AG20443 (cell line): ENCODE measurements at regions not wholly inside any gene's neighbourhood (a gene's known extent, or its start where the extent isn't known, plus 50 kb on each side); places are given as distances from the start of the nearest gene placed in this dataset.

ENCODE experiments used
- DNase-seq: peaks from one replicate; pipeline ENCODE4 v3.0.0; 2012; ENCODE audit warnings: low spot score, mixed read lengths

DNA sequence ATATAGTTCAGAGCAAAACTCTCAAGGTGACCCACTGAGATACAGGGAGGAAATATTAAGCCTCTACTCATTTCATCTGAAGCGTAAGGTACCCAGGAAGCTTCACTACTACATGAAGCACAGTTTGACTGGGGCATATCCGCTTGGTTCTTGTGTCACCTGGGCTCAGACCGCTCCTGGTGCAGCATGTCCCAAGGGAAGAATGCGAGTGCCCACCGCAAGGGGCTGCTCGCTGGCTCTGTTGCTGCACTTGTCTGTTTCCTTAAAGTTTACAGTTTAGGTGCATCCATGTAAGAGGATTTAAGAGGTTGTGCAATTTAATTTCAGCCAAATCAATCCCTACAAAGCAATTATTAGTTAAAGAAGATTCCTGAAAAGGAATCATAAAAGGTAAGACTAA is 507.8 kb downstream of the FBXO15 start:
- no peak for DNase-seq

DNA sequence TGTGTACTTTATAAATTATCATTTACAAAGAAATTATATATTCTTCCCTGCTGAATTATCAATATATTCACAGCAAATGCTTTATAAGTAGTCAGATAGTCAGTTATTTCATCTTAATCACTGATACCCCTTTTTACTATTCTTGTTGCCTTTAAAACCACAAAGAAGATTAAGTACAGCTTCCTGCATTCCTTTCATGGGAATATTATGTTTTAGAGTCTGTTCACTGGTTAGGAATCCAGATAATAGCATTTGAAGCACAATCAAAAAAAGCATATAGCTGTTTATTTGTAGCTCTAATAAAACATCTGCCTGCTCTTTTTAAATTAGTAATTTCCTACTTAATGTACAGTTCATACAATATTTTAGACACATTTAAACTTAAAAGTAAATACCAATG is 508.9 kb downstream of the FBXO15 start:
- no peak for DNase-seq

DNA sequence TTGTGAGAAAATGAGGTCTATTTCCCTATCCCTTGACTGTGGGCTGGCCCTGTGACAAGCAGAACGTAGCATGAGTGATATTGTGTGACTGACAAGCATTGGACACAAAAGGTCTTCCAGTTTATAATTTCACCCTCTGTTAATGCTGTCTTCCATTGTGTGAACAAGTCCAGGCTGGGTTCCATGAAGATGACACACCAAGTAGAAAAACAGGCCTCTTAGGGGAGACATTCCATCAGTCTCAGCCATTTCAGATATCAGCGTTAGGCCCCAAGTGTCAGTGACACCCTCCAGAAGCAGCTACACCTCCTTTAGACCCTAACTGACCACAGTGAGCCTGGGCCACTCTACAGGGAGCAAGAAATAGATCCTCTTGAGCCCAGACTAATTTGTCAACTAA is 511.3 kb downstream of the FBXO15 start:
- DNase-seq, result no peak

DNA sequence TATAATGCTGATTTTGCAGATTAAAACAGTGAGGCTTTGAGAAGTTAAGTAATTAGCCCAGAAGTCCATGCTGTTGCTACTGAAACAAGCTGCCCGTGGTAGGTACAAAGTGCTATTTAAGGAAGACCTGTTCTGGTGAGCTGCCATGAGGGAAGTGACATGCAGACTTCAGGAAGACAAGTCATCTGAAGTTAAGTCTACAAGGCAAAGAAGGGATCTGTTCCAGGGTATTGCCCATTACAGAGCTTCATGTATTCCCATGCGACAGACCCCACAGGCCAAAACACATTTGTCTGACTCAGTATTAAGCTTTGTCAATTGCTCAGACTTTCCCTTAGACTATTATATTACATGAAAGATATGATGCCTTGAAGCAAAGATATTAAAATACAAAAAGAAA is 520.8 kb downstream of the FBXO15 start:
- no peak for DNase-seq

DNA sequence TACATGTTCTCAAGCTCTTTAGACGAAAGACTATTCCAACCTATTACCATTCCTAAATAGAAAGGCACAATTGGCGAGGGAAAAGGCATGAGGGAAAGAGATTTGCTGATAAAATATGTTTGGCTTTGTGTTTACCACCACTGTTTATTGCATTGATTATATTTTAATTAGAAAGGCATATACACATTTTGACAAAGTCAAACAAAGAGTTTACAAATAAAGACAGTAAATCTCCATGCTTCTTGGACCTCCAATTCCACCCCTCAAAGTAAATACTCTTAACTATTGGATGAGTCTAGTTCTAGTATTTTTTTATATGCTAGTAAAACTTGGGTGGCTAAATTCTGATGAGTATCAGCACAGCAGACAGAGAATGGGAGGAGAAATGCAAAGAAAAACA is 521.4 kb downstream of the FBXO15 start:
- DNase-seq, result no peak

DNA sequence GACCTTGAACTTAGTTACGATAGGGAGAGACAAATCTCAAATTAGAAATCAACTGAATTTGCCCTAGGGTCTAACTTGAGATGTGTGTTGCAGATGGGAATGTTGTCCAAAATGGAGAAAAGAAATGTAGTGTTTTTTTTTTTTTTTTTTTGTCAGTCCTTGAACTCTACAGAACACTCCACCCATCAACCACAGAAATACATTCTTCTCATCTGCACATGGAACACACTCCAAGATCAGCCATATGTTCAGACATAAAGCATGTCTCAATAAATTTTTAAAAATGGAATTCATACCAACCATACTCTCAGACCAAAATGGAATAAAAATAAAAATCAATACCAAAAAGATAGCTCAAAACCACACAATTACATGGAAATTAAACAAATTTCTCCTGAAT is 526.5 kb downstream of the FBXO15 start:
- no peak for DNase-seq

DNA sequence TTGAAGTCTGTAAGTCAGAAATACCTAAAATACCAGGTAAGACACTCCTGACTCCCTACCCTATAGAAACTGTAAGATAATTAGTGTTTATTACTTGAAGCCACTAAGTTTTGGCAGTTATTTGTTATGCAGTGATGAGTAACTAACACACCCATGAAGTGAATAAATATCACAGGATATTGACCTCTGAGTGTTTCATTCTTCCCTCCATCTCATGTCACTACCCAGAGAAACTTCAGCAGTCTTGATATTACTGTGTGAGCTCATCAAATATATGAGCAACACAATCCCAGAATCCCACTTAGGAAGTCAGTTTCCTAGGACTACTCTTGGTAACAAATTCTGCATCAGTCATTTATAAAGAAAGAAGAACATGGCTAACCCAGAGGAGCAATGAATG is 529.7 kb downstream of the FBXO15 start:
- no peak for DNase-seq

DNA sequence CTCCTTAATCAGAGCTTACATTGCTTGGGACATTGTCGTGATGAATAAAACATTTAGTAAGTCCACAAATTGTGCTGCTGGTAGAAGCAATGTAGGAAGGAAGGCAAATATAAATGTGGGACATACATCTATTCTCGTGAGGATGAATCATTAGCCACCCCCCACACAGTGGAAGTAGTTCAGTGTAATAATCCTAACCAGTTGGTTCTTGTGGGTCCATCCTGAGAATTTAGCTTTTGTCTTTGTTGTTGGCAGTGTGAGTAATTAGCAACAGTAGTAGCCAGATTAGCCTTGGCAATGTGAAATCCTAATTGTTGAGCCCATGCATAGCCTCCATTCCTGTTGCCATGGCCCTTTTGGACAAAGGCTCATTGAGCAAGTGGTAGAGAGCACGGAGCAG is 532.1 kb downstream of the FBXO15 start:
- no peak for DNase-seq

DNA sequence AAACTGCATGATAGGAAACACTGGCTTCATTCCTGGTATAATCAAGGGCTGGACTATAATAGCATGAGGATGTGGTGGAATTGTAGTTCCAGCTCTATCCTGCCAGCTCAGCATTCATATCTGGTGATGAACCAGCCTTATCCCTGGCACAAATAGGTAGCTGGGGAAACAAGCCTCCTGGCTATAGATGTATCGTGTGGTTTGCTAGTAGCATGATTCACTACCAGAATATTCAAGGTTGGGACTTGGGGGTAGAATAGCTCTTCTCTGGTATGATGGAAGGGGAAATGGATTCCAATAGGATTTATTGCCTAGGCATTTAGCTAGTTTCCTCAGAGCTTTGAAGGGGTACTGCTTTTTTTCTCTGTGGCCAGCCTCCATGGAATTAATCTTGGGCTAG is 532.8 kb downstream of the FBXO15 start:
- DNase-seq, result peak; percentile 14

DNA sequence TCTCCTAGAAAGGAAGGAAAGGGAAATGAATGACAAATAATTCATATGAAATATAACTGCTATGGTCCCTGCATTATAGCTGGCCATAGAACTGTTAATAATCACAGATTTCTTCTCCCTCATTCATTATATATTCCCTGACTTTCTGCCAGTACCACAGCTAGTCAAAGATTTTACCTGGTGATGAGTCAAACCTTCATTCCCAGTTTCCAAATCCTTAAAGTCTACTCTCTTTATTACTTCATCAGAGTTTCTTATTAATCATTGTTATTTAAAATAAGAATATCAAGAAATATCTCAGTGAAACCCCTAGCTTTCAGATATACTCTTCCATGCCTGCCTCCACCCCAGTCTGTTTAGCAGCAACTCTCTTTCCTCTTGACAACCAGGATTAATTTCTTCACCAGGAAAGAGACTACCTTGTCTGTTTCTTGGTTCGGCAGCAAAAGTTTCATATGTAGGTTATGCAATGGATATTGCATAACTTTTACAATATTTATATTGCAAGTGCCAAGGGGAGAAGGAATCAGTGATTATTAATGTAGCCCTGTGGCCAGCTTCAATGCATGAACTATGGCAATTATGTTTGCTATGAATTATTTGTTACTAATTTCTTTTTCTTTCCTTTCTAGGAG is 533.8 kb downstream of the FBXO15 start:
- DNase-seq, result no peak

DNA sequence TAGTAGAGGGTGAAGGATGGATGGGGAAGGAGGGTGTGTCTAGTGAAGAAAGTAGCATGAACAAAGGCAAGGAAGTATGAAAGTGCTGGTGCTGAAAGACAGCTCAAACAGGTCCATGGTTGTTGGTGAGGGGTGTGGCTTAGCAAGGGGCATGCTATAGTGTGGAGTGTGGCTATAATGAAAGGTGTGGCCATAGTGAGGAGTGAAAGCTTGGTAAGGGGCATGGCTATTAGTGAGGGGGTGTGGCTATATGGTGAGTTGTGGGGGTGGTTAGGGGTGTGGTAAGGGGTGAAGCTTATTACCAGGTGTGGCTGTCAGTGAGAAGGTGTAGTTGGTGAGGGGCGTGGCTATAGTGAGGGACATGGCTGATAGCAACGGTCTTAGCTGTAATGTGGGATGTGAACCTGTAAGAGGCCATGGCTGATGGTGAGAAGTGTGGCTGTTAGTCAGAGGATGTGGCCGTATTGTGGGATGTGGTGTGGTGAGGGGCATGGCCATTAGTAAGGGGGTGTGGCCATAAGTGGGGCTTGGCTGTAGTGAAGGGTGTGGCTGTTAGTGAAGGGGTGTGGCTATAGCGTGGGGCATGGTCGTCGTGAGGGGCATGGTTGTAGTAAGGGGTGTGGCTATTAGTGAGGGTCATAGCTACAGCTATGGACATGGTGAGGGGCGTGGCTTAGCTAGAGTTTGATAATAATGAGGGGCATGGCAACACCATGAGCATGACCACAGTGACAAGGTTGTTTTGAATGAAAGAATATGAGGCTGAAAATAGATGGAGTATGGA is 549.6 kb downstream of the FBXO15 start:
- DNase-seq, result no peak

DNA sequence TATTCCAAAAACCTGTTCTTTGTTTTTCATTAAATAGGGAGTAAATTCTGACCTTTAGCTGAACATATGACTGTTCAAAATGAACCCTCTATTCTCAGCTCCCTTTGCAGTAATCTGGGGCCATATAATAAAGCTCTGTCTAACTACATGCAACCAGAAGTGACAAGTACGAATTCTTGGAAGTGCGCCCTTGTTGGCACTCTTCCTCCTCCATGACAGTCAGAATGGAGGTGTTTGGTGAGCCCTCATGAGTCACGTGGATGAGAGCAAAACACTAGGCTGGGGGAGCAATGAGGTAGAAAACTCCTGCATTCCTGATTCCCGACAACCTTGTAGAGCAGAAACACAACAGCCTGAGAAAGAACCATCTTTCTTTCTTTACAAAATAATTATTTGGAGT is 552.9 kb downstream of the FBXO15 start:
- no peak for DNase-seq

DNA sequence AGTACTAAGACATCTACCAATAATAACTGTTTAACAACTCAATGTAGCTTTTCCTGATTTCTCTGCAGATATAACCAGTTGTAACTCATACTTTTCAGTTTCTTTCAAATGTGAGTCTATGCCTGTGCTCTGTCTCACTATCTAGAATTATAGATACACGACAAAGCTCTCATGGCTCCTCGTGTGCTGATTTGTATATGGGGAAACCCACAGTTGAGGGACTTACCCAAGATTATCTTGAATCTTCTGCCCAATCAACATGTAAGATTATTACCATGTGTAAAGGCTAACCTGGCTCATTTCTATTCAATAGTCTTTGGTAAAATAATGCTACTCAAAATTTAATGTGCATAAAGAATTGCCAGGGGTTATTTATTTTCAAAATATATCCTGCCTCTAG is 554.4 kb downstream of the FBXO15 start:
- no peak for DNase-seq

DNA sequence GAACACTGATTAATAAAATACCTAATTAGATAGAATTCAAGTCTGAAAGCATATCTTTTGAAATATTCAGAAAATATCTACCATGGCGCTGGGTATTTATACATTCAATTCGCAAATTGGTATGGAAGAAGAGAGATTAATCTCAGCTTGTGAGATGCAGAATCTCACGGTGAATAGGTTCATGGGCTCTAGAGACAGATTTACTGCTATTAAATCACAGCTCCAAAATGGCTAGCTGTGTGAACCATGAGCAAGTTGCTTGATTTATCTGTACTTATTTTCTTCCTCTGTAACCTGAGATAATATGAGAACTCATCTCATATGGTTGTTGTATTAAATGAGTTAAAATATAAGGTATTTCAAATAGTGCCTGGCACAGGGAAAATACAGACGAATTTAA is 556.7 kb downstream of the FBXO15 start:
- DNase-seq, result no peak

DNA sequence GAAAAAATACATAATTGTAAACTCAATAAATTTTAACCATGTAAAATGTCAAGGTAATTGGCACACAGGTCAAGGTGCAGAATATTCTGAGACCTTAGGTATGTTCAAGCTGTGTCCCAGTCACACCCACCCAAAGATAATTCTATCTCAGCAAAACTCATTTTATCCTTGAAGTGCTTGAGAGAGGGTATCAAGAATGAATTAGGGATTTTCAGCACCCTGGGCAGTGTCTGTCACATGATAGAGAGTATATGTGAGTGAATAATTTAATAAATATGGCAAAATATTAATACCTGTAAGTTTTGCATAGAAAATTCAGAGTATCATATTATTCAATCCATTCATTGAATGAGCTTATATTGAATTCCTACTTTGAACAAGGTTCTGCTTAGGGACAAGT is 567.9 kb downstream of the FBXO15 start:
- no peak for DNase-seq

DNA sequence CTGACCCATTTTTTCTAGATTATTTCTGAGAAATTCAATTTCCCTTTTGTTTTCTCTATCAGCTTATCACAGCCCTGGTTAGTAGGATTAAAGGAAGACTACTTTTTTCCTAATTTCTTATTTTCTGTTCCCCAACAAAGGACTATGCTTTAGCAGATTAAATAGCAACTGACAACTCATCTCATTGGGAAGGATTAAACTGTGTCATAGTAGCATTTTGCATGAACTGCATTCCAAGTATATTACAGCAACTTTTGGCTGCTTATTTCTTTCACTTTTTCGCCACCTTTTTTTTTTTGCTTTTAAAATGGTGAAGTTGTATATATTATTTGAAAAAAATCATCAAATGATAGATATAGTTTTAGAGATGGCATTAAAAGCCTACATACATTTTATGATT is 570.3 kb downstream of the FBXO15 start:
- DNase-seq, result no peak

DNA sequence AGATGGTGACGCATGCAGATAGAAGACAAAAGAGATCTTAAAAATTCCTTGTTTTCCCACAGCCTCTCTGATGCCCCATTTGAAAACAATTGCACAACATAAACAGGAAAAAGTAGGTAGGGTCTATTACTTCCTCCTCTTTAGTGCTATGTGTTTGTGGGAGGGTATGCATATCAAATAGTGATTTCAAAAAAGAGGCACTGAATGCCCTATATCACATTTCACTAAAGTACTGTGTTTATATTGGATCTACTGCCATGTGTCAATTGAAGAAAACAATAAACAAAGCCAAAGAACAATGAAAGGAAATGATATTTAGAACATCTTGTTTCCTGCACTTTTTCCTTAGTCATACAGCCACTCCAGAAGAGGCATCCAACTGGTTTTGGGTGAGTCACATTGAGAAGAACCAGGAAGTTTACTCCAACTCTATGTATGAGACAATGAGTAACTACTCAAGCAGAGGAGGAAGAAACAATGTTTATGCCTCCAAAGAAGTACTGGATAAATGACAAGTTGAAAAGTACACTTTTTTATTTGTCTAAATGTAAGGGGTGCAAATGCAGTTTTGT is 583.6 kb downstream of the FBXO15 start:
- no peak for DNase-seq

DNA sequence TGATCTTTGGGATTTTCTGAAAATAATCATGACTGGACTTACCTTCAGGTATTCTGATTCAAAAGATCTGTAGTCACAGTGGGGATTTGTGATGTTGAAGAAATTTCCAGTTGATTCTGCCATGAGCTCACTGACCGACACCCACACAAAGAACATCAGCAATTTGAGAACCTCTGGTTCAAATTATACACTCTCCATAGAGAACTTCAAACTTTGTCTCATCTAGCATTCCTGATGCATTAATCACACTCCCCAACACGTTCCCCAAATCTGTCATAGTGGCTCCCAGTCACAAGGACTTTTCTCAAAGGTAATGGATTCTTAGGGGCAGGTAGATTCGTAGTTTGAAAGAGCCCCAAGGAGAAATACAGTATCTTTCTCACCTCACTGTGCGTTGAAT is 584.3 kb downstream of the FBXO15 start:
- DNase-seq, result peak; percentile 13

DNA sequence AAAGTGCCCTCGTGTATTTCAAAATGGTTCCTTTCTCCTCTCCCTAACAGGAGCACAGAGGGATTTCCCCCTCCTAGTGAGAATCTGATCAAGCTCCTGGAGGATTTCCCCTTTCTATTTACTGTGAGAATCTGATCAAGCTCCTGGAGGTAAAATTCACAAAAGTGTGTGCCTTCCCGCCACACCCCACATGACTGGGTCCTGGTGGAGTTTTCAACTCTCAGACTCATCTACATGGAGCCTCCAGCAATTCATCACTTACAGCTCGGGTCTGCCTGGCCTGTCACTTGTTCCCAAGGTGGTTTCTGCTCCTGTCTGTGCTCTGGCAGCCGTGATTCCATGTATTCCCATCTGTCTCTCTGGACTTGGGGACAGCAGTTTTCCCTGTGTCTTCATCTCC is 590.7 kb downstream of the FBXO15 start:
- no peak for DNase-seq

DNA sequence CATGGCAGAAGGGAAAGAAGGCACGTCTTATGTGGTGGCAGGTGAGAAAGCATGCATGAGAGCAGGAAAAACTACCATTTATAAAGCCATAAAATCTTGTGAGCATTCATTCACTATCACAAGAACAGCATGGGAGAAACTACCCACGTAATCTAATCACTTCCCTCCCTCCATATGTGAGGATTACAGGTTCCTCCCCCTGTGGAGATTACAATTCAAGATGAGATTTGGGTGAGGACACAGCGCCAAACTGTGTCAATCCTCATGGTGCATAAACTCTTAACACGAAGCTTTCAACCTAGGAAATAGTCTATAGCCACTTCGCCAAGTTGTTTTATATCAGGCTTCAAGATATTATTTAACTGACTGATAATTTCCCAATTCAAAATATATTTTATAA is 595.5 kb downstream of the FBXO15 start:
- no peak for DNase-seq

DNA sequence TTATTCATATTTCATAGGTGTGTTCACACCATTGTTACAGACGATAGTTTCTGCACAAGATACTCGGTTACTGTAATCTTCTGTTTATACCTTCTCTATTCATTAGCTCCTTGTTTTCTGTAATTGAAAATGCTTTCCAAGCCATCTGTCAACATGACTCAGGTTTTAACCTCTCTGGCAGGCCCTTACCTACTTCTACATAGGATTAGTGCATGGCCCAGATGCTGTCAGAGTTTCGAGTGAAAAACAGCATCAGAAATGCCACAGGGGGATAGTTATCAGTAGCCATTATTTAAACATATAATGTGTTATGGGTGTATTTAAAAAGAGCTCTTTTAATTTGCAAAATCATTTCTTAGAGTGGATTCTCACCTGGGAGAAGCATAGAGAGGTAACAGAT is 596.4 kb downstream of the FBXO15 start:
- no peak for DNase-seq

DNA sequence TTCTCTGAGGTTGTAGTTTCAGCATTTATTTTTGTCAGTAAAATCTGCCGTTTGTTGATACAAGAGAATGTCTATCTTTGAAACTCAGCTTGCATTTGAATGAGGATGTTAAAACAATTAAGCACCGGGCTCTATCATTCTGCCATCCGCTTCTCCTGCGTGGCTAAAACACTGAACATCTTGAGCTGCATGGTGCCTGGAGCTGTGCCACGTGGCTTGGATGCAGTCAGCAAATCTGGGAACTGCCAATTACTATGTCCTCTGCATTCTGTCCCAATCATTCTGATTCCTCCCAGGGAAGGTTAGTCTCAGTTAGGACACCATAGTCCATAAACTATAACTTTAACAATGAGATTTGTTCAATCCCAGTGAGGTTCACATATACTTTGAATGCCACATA is 598.4 kb downstream of the FBXO15 start:
- DNase-seq, result peak; percentile 5

DNA sequence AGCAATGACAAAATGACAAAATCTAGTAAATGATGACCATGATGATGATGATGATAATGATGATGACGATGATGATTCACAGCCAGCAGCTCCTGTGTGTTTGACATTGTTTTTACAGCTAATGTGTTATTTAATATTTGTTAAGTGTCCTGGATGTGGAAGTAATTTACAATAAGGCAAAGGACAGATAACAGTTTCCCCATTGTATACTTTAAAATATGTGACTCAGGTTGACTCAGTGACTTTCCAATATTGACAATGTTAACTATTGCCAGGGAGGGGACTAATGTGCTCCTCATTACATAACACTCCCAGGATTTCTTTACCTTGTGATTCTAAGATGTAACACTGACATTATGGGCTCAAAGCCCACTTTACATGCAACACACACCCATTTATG is 602.2 kb downstream of the FBXO15 start:
- DNase-seq, result no peak

DNA sequence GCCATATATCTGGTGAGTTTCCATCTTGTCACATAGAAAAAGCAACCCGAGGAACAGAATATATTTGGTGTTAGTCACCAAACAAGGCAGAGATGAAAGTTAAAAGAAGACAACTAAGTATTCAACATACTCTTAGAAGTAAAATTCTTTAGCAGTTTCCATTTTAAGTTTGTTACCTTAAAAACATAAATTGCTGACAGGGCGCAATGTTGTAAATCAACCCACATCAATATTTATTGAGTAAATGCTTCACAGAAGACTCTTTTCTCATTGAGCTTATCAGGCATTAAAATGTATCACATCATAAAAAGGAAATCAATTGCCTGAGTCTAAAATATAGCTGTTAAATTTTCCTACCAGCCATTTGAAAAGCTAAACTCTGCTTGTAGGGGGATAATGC is 603.0 kb downstream of the FBXO15 start:
- DNase-seq, result no peak
